HG03108 (cell line): ENCODE measurements at regions not wholly inside any gene's neighbourhood (a gene's known extent, or its start where the extent isn't known, plus 50 kb on each side); places are given as distances from the start of the nearest gene placed in this dataset.

ENCODE experiments used
- ATAC-seq: cut with Tn5 transposase; IDR thresholded peaks from one replicate; pipeline ENCODE4 v1.9.1; 2021; ENCODE audit warnings: moderate library complexity; ENCODE audit not compliant: unreplicated experiment

DNA sequence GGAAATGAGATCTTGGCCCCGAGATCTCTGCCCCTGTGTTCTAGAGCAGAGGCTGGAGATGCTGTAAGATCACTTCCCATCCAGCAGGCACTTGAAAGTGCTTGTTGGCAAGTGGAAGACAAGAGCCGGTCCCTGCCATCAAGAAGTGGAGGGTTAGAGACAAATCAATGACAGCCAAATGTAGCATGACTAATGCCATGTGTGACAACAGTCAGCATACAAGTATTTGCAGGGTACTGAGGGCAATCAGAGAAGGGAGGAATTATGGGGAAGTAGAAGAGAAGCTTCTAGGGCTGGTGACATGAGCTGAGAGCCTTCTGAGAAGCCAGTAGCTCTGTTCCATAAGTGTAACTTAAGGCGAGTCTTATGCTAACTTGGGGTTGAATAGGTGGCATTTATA is 58.6 kb downstream of the TMEM17 start:
- no peak for ATAC-seq

DNA sequence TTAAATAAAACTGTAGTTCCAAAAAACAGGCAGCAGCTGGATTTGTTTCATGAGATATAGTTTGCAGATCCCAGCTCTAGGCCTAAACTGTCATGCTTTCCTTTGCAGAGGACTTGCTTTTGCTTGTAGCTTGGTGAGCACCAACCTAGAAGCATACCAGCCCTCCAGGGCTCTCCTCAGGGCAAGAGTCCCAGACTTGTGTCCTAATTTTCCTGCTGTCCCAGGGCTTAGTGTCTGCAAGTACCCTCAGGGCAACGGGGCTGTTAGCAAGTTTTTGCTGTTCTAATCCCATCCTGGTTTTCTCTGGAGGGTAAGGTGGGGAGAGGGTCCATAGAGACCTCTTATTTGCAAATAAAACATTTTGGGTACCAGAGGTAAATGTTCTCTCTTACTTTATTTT is 59.5 kb downstream of the TMEM17 start:
- ATAC-seq: no peak

DNA sequence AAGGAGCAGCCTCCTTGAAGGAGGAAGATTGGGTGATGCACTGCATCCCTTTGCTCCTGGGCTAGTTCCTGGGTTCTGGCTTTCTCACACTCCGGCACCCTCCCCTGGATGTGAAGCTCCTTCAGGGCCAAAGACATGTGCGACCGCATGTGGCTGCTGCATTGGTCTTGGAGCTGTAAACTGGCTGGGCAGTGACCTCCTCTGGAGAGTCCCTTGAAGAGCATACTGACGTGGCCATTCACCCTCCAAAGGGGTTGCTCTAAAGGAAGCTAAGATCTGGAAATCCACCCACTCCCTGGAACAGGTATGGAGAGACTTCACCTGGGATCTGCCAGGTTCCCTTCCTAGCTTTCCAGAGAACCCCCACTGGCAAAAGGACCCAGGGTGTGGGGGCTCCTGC is 62.1 kb downstream of the TMEM17 start:
- ATAC-seq: no peak

DNA sequence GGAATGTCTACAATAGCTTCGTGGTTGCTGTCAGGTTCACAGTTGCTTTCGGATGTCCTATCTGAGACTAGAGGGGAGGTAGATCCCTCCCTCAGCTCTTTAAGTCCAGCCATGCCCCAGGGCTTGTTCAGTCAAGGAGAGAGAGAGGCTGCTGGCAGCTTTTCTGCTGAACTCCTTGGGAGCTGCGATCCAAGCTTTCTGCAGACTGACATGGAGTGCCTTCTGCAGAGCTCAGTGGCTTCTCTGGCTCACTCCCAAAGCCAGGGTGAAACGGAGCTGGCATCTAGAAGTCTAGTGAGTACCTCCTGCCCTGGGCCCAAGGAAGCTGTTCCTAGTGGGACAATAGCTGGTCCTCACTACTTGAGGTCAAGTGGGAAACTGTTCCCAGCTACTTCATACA is 62.5 kb downstream of the TMEM17 start:
- no peak for ATAC-seq

DNA sequence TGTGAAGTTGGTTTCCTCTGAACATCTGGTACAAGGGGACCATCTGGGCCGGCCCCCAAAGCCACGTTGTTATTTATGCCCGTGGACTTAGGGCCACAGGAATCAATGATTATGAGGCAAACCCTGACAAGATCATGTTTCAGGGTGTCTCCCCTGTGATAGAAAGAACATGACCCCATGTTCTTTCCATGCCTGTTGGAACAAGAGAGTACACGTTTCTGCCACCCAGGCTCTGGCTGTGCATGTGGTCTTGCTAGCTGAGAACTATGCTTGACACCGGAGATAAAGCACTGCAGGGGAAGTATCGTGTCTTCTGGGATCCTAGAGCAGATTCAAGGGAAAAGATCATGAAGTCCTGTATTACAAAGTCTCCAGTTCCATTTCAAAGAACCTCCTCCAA is 64.2 kb downstream of the TMEM17 start:
- ATAC-seq: no peak

DNA sequence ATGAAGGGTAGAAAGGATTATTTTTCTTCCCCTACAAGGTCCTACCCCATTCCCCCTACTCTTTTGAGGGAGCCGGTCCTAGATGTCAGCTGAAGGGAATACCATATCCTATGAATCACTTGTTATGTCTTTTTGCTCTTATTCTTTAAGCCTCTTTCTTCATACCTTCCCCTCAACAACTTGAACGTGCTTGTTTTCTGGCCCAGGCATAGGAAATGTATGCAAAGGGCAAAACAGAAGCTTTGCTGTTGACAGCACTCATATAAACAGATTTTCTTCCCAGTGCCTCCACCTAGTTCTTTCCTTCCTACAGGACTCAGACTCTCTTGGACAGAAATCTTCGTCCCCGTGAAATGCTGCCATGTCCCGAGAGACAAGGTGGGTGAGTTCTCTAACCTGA is 64.6 kb downstream of the TMEM17 start:
- ATAC-seq: no peak

DNA sequence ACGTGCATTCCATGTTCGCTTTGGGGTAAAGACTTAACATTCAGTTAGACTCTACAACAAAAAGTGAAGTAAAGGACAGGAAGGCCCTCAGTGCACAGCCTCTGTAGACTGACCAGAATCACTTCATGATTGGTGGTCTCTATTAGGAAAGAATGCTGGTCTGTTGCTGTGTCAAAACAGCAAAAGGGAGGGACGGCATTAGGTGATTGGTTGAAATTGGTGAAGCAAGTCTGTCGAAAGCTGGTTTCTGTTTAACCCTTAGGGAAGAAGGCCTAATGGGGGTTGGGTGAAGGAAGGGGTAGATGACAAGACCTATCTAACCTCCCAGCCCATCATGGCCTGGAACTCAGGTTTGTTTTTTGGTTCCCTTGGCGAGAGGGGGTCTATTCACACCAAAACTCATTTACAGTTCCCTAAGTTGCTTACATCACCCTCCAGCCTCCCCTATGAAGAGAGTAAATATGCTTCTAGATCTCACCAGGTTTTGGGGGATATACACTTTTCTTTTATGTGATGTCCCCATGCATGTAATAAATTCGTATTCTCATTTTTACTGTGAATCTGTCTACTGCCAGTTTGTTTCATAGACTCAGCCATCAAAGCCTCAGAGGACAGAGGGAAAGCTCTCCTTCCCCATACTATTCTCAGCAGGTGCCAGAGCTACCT is 65.6 kb downstream of the TMEM17 start:
- no peak for ATAC-seq

DNA sequence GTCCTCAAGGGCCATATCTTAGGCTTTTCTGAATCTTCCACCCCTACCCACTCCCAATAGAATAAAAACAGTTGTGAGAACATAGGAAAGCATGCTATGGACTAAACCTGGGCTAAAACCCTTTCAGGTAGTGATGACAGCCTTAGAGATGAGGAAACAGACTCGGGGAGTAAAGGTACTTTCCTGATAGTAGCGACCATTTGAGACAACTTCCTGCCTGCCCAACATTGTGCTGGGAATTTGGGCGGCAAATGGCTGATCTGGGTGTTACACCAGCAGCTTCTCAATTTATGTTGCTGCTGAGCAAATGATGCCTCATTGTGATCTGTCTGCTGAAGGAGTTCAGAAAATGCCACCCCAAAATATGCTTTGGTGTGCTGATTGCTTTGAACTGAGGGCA is 66.6 kb downstream of the TMEM17 start:
- ATAC-seq: no peak

DNA sequence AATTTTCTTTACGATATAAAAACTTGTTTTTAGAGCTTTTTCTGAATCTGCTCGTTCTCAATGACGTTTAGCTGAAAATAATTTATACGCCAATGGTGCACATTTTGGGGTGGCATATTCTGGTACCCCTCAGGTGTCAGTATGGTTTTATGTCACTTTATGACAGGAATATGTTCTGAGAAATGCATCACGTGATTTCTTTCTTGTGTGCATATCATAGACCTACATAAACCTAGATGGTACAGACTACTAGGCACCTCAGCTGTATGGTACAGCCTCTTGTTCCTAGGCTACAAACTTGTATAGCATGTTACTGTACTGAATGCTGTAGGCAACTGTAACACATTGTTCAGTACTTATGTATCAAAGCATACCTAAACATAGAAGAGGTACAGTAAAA is 68.2 kb downstream of the TMEM17 start:
- no peak for ATAC-seq

DNA sequence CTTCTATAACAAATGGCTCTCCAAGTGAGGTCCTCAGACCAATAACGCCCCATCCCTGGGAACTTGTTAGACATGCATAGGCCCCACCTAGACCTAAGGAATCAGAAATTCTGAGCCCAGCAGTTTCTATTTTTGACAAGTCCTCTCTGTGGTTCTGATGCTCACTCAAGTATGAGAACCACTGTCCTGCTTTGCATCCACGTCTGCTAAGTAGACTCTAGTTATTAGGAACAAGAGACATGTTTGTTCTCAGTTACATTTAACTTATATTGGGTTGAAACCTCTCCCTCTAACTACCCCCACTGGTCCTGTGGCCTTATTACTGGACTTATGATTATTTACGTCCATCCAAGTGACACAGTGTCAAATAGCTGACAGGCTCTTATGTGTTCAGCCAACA is 70.3 kb downstream of the TMEM17 start:
- peak; percentile 78 for ATAC-seq

DNA sequence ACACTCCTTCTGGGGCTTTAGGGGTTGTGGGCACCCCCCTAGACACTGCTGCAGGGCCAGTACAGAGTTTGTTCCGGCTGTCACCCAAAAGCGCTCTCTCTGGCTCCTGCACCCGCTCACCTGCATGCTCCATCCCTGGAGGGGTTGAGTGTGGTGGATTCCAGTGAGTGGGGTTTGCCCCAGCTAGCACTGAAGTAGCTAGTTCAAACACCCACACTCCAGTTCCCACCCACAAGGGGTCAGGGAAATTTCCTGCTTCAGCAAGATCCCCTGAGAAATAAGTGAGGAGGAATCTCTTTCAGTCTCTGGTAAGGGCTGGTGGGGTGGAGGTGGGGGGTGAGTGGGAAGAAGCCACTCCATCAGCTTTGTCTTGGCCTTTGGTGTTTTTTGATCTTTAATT is 73.6 kb downstream of the TMEM17 start:
- no peak for ATAC-seq

DNA sequence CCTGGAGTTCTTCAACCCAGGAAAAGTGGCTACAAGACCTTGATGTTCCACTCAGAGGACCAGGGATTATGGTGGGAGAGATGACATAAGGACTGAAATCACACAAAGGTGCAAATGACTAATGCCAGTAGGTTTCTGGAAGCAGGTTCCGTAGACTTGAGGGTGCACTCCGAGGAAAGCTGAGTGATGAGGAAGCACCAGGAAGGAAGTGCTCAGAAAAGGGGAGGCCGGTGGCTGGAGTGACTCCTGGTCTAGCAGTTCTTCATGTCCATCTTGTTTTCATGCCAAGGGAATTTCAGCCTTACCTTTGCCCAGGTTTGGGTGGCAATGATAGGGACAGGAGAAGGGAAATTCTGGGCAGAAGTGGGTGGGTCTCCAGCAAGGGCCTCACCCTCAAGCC is 74.5 kb downstream of the TMEM17 start:
- no peak for ATAC-seq

DNA sequence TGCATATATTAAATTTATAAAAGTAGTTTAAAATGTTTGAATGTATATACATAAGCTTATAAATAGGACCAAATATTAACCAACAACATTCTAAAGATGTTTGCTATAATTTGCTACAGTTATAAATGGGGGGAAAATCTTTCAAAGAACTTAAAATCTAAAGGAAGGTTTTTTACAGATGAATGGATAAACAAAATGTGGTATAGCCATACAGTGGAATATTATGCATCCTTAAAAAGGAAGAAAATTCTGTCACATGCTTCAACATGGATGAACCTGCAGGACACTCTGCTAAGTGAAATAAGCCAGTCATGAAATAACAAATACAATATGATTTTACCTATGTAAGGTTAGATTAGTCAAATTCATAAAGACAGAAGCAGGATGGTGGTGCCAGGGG is 75.8 kb downstream of the TMEM17 start:
- no peak for ATAC-seq

DNA sequence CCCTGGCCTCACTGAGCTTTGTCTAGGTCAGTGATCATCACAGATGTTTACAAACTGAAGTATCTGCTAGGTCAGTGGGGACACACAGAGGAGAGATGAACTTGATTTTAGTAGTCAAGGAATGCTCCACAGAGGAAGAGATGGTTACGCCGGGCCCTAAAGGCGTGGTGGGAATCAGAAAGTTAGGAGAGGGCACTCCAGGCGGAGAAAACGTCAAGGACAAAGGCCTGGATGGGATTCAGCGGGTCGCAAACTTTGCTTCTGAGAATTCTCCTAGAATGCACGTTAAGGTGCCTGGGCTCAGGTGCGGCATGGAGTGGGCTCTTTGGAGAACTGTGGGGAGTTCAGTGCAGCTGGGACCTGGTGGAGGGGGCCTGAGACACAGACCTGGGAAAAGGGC is 78.8 kb downstream of the TMEM17 start:
- ATAC-seq: no peak

DNA sequence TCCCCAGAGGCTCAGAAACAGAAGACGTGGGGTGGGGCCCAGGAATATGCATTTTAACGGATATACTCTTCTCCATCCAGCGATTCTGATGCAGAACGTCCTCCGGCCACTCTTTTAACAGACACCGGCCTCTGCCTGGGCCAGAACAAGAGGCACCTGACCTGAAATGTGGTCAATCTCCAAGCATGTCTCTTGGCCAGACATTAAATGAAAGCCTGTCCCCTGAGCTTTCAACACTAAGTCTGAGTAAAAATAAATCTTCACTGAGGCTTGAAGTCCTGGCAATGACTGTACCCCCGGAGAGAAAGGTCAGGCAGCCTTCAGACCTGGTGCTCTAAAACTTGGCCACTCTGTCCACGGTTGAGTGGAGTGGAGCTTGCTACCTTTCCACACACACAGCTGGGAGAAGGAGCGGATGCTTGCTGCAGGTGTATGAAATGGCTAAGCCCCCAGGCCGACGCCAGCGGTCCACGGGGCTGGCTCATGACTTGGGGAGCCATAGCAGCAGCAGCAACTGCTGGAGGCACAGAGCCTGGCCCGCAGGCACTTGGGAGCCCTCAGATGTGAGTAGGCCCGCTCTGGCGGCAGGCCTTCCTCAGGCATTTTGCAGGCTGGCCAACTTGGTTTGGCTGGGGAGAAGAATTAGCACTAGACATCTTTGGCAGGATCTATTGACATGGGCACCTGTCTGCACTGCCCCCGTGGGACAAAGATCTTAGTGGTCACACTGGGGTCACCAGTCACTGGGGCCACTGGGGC is 79.7 kb downstream of the TMEM17 start:
- ATAC-seq: no peak

DNA sequence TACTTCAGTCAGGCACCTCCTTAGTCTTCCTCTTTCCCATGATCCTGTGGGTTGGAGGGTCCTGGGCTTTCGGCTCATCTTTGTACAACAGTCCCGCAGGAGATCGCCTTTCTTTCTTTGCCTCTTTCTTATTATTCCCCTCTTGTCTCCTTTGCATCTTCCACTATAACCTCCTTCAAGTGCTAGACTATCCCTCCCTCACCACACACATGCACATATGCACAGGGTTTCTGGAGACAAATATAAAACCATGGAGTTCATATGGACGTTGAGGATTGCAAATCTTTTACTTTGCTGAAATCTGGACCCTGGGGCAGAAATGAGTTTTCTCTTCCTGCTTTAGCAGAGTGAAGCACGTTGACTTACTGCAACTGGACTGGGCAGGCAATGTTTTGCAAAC is 80.3 kb downstream of the TMEM17 start:
- ATAC-seq: no peak

DNA sequence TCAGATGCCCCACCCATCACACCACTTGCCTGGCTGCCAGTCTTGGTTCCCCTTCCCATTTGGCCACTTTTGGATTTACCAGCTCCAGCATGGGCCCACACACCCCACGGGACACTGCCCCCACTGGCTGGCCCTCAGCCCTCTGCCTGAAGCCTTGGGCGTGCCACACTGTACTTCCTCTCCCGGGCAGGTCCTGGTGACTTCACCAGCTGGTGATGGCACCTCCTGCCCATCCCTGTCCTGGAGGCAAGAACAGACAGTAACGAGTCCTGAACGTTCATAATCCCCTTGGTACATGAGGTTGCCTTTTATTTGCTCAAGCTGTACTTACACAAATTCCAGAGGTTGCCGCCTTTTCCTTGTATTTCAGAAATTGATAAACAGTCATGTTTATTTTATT is 81.1 kb downstream of the TMEM17 start:
- ATAC-seq: no peak

DNA sequence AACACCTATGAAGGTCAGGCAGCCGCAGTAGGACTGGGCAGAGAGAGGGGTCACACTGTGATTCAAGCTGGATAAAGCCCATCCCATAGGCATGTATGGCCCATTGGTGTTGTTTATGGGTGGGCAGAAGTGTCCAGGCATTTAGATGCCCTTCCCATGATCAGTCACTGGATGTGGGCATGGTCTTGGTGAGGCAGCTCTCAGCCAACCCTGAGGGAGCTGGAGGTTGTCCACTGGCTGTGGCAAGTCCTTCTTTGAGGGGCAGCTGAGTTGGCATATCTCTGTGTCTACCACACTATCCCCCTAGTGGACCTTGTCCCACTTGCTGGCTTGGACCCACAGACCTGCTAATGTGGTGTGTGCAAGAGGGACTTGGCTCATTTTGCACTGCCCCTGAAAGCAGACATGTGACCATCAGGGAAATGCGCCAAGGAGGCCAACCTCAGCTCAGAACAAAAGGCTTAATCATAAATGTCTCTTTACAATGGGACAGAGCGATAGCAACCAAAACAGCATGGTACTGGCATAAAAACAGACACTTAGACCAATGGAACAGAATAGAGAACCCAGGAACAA is 82.0 kb downstream of the TMEM17 start:
- ATAC-seq: no peak

DNA sequence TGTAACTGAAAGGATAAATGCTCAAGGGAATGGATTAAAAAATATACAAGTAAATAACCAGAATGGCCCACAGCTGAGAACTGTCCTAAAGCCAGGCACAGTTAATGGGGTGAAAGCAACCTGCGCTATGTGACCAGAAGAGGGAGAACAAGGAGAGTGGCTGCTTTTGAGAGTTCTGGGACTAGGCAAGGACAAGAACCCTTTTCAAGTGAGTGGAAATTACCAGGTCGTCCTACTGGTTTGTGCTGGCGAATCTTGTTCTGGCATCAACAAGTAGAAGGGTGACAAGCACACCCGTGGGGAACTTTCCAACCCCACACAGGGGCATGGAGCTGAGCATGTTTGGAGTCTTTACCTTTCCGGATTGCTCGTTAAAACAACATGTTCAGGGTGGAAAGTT is 82.8 kb downstream of the TMEM17 start:
- no peak for ATAC-seq

DNA sequence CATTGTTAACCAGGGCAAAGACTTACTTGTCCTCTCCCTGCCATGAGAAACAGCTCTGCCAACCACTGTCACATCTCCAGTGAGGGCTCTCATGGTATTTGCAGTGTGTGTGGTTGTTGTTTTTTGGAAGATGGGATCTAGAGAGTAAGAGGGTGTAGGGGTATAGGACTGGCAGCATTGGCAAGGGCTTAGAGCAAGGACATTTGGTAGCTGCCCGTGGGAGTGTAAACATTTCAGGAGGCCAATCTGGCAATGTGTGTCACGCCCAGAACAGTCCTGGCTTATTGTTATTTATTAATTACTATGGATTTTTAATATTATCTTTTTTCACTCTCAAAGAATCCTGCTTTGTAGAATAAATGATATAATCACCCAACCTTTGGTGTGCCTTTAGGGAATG is 90.5 kb downstream of the TMEM17 start:
- no peak for ATAC-seq

DNA sequence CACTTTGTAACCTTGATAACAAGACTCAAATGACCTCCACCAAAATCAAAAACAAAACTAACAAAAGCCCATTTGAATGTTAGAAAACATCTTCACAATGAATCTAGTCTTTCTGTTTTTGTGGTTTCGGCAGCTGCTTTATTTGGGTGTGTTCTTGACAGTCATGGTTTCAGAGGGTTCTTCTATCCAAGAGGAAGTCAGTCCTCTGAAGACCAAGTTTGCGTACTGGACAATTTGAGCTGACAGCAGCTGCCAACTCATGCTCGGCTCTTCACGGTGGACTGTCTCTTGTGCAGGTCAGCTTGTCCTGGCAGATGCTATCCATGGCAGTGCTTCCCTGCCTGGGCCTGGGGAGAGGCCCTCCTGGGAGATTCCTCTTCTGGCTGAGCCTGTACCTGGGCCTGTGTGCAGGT is 91.0 kb downstream of the TMEM17 start:
- peak; percentile 80 for ATAC-seq

DNA sequence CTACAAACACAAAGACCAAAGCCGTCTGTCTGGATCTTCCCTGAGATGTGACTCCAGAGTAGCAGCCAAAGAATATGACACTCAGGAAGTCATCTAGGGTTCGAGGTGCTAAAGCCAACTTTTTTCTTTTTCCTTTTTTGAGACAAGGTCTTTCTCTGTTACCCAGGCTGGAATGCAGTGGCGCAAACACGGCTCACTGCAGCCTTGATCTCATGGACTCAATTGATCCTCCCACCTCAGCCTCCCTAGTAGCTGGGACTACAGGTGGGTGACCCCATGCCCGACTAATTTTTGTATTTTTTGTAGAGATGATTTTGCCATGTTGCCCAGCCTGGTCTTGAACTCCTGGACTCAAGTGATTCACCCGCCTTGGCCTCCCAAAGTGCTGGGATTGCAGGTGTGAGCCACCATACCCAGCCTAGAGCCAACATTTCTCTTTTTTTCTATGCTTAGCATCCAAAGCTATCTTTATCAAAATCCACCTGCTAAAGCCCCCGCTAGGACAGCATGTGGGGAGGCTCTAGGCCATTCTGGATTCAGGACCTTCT is 92.8 kb downstream of the TMEM17 start:
- no peak for ATAC-seq
